Endodermal cell (in vitro differentiated cells): ENCODE measurements at regions not wholly inside any gene's neighbourhood (a gene's known extent, or its start where the extent isn't known, plus 50 kb on each side); places are given as distances from the start of the nearest gene placed in this dataset.

Experiments used
- DNase-seq: peaks from one replicate; pipeline ENCODE4 v3.0.0-alpha.2; 2017
- H3K27ac ChIP-seq: 2 replicates; pipeline ENCODE4 v1.5.1; 2013; ENCODE audit warnings: mild to moderate bottlenecking, low read depth, low read length, moderate library complexity
- H3K27me3 ChIP-seq: 2 replicates; pipeline ENCODE4 v1.6.1; 2013; ENCODE audit warnings: mild to moderate bottlenecking, low read length, moderate library complexity; ENCODE audit not compliant: insufficient read depth, control insufficient read depth, poor library complexity, severe bottlenecking
- H3K36me3 ChIP-seq: 2 replicates; pipeline ENCODE4 v1.7.0; 2013; ENCODE audit warnings: mild to moderate bottlenecking, low read length, moderate library complexity; ENCODE audit not compliant: control insufficient read depth, insufficient read depth
- H3K4me1 ChIP-seq: one replicate; pipeline ENCODE4 v1.7.0; 2013; ENCODE audit warnings: low read length; ENCODE audit not compliant: control insufficient read depth, insufficient read depth
- H3K4me3 ChIP-seq: 2 replicates; pipeline ENCODE4 v1.5.1; 2013; ENCODE audit warnings: mild to moderate bottlenecking, low read length, moderate library complexity
- H3K9ac ChIP-seq: 2 replicates; pipeline ENCODE4 v1.6.1; 2013; ENCODE audit warnings: mild to moderate bottlenecking, low read length, moderate library complexity; ENCODE audit not compliant: poor library complexity, severe bottlenecking; ENCODE audit errors: extremely low read depth
- H3K9me3 ChIP-seq: 2 replicates; pipeline ENCODE4 v1.6.1; 2013; ENCODE audit warnings: mild to moderate bottlenecking, low read length, moderate library complexity; ENCODE audit not compliant: control insufficient read depth
- H3K27ac Mint-ChIP-seq: 2 replicates; pipeline ENCODE4 v1.8.0; 2020; ENCODE audit warnings: mixed read lengths
- H3K27me3 Mint-ChIP-seq: 2 replicates; pipeline ENCODE4 v1.8.0; 2021; ENCODE audit warnings: mild to moderate bottlenecking, mixed read lengths; ENCODE audit not compliant: insufficient read depth
- H3K36me3 Mint-ChIP-seq: 2 replicates; pipeline ENCODE4 v1.8.0; 2020; ENCODE audit warnings: low read depth, mixed read lengths
- H3K4me1 Mint-ChIP-seq: 2 replicates; pipeline ENCODE4 v1.8.0; 2020; ENCODE audit warnings: mixed read lengths
- H3K4me3 Mint-ChIP-seq: 2 replicates; pipeline ENCODE4 v1.8.0; 2020; ENCODE audit warnings: mild to moderate bottlenecking, moderate library complexity, mixed read lengths
- H3K9me3 Mint-ChIP-seq: 2 replicates; pipeline ENCODE4 v1.8.0; 2020; ENCODE audit warnings: mild to moderate bottlenecking, mixed read lengths
- CTCF ChIP-seq: fragments of 200-600 bp; sonication (generic); conservative IDR thresholded peaks from 2 replicates; pipeline ENCODE4 v1.5.0; 2021; ENCODE audit warnings: antibody characterized with exemption, mild to moderate bottlenecking
- WGBS, 2 experiments: methylation state at CpG; one replicate each; pipeline versions ENCODE4 v1.1.5 to v1.1.7; 2013; ENCODE audit warnings: missing lambda C conversion rate in 2 of 2, mixed read lengths in 1 of 2; ENCODE audit not compliant: insufficient coverage in 1 of 2, insufficient read length in 1 of 2; 5-methylcytosine and 5-hydroxymethylcytosine counted together

- Mint-ChIP-seq H3K36me3 (no peaks in the 10 kb centered on the region), H3K27me3 (no peaks in the 10 kb centered on the region), H3K4me3 (no peak overlapping the region), H3K27ac (no peak overlapping the region), H3K9me3 (no peaks in the 10 kb centered on the region), H3K4me1 (peaks cover 10% of the 10 kb centered on the region)
- Histone ChIP-seq H3K4me3 (peak overlapping the region; percentile 8), H3K27me3 (no peaks in the 10 kb centered on the region), H3K9me3 (peaks cover 4% of the 10 kb centered on the region), H3K27ac (no peak overlapping the region), H3K4me1 (peaks cover 8% of the 10 kb centered on the region), H3K9ac (no peak overlapping the region), H3K36me3 (no peaks in the 10 kb centered on the region)
- 89 to 100% methylated on average over 1 to 2 of the region's 2 CpGs for WGBS, 2 experiments
- no peak for TF ChIP-seq CTCF
- no peak for DNase-seq
Observed at GRCh38 chr1:191558379-191558778, 599.9 kb upstream of the RGS18 start.

- Histone ChIP-seq H3K36me3 (no peaks in the 10 kb centered on the region), H3K9ac (no peak overlapping the region), H3K27ac (no peak overlapping the region), H3K4me1 (peaks cover 9% of the 10 kb centered on the region), H3K9me3 (peaks cover 4% of the 10 kb centered on the region), H3K27me3 (no peaks in the 10 kb centered on the region), H3K4me3 (no peak overlapping the region)
- WGBS, 2 experiments, result 68 to 100% methylated on average over 1 to 4 of the region's 4 CpGs
- H3K9me3 Mint-ChIP-seq, result no peaks in the 10 kb centered on the region
- no peak for TF ChIP-seq CTCF
- no peaks in the 10 kb centered on the region for H3K36me3 Mint-ChIP-seq
- H3K4me3 Mint-ChIP-seq, result no peak overlapping the region
- no peak overlapping the region for H3K27ac Mint-ChIP-seq
- DNase-seq, result no peak
- H3K27me3 Mint-ChIP-seq, result no peaks in the 10 kb centered on the region
- peaks cover 12% of the 10 kb centered on the region for H3K4me1 Mint-ChIP-seq
Observed at GRCh38 chr1:191561276-191561675, 597.0 kb upstream of the RGS18 start.

- H3K27me3 ChIP-seq, result no peaks in the 10 kb centered on the region
- H3K27ac ChIP-seq, result no peak overlapping the region
- H3K9me3 ChIP-seq, result no peaks in the 10 kb centered on the region
- no peak overlapping the region for H3K9ac ChIP-seq
- Mint-ChIP-seq H3K9me3 (no peaks in the 10 kb centered on the region), H3K27ac (no peak overlapping the region), H3K36me3 (no peaks in the 10 kb centered on the region), H3K27me3 (no peaks in the 10 kb centered on the region), H3K4me3 (no peak overlapping the region), H3K4me1 (peaks cover 4% of the 10 kb centered on the region)
- peaks cover 2% of the 10 kb centered on the region for H3K4me1 ChIP-seq
- TF ChIP-seq CTCF, result no peak
- no peak overlapping the region for H3K4me3 ChIP-seq
- no peaks in the 10 kb centered on the region for H3K36me3 ChIP-seq
- 94 to 100% methylated on average over 1 to 2 of the region's 2 CpGs for WGBS, 2 experiments
- DNase-seq, result no peak
Observed at GRCh38 chr1:191564275-191564674, 594.0 kb upstream of the RGS18 start.
